GM23338 (cell line): ENCODE measurements at regions not wholly inside any gene's neighbourhood (a gene's known extent, or its start where the extent isn't known, plus 50 kb on each side); places are given as distances from the start of the nearest gene placed in this dataset.
"Not testable (repeated sequence)": the region's sequence is repeated elsewhere in the genome, so short reads cannot be mapped to it uniquely, and the experiment has no call there.

Experiments used
- ATAC-seq: fragments of 200-7000 bp; cut with Tn5 transposase; 3 replicates; pipeline ENCODE4 v1.9.1; 2020
- DNase-seq: peaks from one replicate; pipeline ENCODE4 v3.0.0-alpha.2; 2015; ENCODE audit warnings: low spot score
- H2AFZ ChIP-seq: fragments of 200-600 bp; sonication (generic); 2 replicates; pipeline ENCODE4 v1.8.0; 2016; ENCODE audit warnings: antibody characterized with exemption, mild to moderate bottlenecking, moderate library complexity
- H3F3A ChIP-seq: fragments of 200-600 bp; sonication (generic); replicated peaks from 2 replicates; pipeline ENCODE4 v1.8.0; 2017; ENCODE audit warnings: antibody characterized with exemption, mixed run types, low read depth
- H3K27ac ChIP-seq: fragments of 200-600 bp; sonication (generic); 2 replicates; pipeline ENCODE4 v1.6.1; 2016; ENCODE audit warnings: low read depth
- H3K27me3 ChIP-seq: fragments of 200-600 bp; sonication (generic); 2 replicates; pipeline ENCODE4 v1.8.0; 2016; ENCODE audit warnings: mild to moderate bottlenecking, mixed run types, moderate library complexity; ENCODE audit not compliant: insufficient read depth
- H3K36me3 ChIP-seq: fragments of 200-600 bp; sonication (generic); 2 replicates; pipeline ENCODE4 v1.8.0; 2016; ENCODE audit warnings: mild to moderate bottlenecking; ENCODE audit not compliant: insufficient read depth
- H3K4me1 ChIP-seq: fragments of 200-600 bp; sonication (generic); 2 replicates; pipeline ENCODE4 v1.8.0; 2016; ENCODE audit warnings: mild to moderate bottlenecking, moderate library complexity; ENCODE audit not compliant: insufficient read depth
- H3K4me2 ChIP-seq: fragments of 200-600 bp; sonication (generic); 2 replicates; pipeline ENCODE4 v1.7.1; 2017; ENCODE audit warnings: mixed run types
- H3K4me3 ChIP-seq: fragments of 200-600 bp; sonication (generic); 2 replicates; pipeline ENCODE4 v1.6.1; 2016; ENCODE audit warnings: mixed run types
- H3K79me2 ChIP-seq: fragments of 200-600 bp; sonication (generic); replicated peaks from 2 replicates; pipeline ENCODE4 v1.8.0; 2017; ENCODE audit warnings: mild to moderate bottlenecking; ENCODE audit not compliant: insufficient read depth
- H3K9me2 ChIP-seq: fragments of 200-600 bp; sonication (generic); 2 replicates; pipeline ENCODE4 v1.8.0; 2017; ENCODE audit not compliant: insufficient read depth
- H4K20me1 ChIP-seq: fragments of 200-600 bp; sonication (generic); replicated peaks from 2 replicates; pipeline ENCODE4 v1.8.0; 2017; ENCODE audit warnings: mild to moderate bottlenecking; ENCODE audit not compliant: insufficient read depth
- H3K27ac Mint-ChIP-seq: 2 replicates; pipeline ENCODE4 v1.8.0; 2020; ENCODE audit warnings: inconsistent platforms, mild to moderate bottlenecking, moderate library complexity, mixed read lengths
- H3K27me3 Mint-ChIP-seq: 3 replicates; pipeline ENCODE4 v1.8.0; 2022; ENCODE audit warnings: low read depth, mild to moderate bottlenecking, moderate library complexity, mixed read lengths, inconsistent platforms; ENCODE audit not compliant: insufficient read depth, poor library complexity
- H3K36me3 Mint-ChIP-seq: 3 replicates; pipeline ENCODE4 v1.8.0; 2021; ENCODE audit warnings: low read depth, mild to moderate bottlenecking, inconsistent platforms, moderate library complexity, mixed read lengths
- H3K4me1 Mint-ChIP-seq: 3 replicates; pipeline ENCODE4 v1.8.0; 2020; ENCODE audit warnings: mild to moderate bottlenecking, inconsistent platforms, mixed read lengths
- H3K4me3 Mint-ChIP-seq: 3 replicates; pipeline ENCODE4 v1.8.0; 2021; ENCODE audit warnings: moderate library complexity, mild to moderate bottlenecking, inconsistent platforms, mixed read lengths
- H3K9me3 Mint-ChIP-seq: 3 replicates; pipeline ENCODE4 v1.8.0; 2020; ENCODE audit warnings: moderate library complexity, mild to moderate bottlenecking, inconsistent platforms, mixed read lengths
- CREB1 ChIP-seq: fragments of 250-450 bp; sonication (Bioruptor Pico); IDR thresholded peaks from 2 replicates; pipeline ENCODE4 v1.5.0; 2020; ENCODE audit warnings: low read depth, mild to moderate bottlenecking, moderate library complexity
- CTCF ChIP-seq, 2 experiments: fragments of 200-600 bp in 1 of 2; sonication (generic) in 1 of 2; conservative IDR thresholded peaks; 2 replicates each; pipeline versions ENCODE4 v1.5.1 to v1.6.1; 2016 to 2017; ENCODE audit warnings: antibody characterized with exemption in 2 of 2, low read depth in 2 of 2, mild to moderate bottlenecking in 2 of 2, moderate library complexity in 1 of 2
- JUNB ChIP-seq: IDR thresholded peaks from one replicate; pipeline ENCODE4 v1.6.1; 2016; ENCODE audit warnings: antibody characterized with exemption; ENCODE audit not compliant: unreplicated experiment
- ZNF114 ChIP-seq: fragments of 250-450 bp; sonication (Bioruptor Pico); IDR thresholded peaks from 2 replicates; pipeline ENCODE4 v1.5.0; 2020; ENCODE audit warnings: mild to moderate bottlenecking, moderate library complexity
- TF ChIP-seq, protein P1 (sequence below): fragments of 250-450 bp; sonication (Bioruptor Pico); IDR thresholded peaks from 2 replicates; pipeline ENCODE4 v1.5.0; 2020; ENCODE audit warnings: mild to moderate bottlenecking, moderate library complexity

GRCh38 chr2:34498561-34498960 lies 899.5 kb upstream of the FAM98A start (continued):
- TF ChIP-seq, protein P1, sequence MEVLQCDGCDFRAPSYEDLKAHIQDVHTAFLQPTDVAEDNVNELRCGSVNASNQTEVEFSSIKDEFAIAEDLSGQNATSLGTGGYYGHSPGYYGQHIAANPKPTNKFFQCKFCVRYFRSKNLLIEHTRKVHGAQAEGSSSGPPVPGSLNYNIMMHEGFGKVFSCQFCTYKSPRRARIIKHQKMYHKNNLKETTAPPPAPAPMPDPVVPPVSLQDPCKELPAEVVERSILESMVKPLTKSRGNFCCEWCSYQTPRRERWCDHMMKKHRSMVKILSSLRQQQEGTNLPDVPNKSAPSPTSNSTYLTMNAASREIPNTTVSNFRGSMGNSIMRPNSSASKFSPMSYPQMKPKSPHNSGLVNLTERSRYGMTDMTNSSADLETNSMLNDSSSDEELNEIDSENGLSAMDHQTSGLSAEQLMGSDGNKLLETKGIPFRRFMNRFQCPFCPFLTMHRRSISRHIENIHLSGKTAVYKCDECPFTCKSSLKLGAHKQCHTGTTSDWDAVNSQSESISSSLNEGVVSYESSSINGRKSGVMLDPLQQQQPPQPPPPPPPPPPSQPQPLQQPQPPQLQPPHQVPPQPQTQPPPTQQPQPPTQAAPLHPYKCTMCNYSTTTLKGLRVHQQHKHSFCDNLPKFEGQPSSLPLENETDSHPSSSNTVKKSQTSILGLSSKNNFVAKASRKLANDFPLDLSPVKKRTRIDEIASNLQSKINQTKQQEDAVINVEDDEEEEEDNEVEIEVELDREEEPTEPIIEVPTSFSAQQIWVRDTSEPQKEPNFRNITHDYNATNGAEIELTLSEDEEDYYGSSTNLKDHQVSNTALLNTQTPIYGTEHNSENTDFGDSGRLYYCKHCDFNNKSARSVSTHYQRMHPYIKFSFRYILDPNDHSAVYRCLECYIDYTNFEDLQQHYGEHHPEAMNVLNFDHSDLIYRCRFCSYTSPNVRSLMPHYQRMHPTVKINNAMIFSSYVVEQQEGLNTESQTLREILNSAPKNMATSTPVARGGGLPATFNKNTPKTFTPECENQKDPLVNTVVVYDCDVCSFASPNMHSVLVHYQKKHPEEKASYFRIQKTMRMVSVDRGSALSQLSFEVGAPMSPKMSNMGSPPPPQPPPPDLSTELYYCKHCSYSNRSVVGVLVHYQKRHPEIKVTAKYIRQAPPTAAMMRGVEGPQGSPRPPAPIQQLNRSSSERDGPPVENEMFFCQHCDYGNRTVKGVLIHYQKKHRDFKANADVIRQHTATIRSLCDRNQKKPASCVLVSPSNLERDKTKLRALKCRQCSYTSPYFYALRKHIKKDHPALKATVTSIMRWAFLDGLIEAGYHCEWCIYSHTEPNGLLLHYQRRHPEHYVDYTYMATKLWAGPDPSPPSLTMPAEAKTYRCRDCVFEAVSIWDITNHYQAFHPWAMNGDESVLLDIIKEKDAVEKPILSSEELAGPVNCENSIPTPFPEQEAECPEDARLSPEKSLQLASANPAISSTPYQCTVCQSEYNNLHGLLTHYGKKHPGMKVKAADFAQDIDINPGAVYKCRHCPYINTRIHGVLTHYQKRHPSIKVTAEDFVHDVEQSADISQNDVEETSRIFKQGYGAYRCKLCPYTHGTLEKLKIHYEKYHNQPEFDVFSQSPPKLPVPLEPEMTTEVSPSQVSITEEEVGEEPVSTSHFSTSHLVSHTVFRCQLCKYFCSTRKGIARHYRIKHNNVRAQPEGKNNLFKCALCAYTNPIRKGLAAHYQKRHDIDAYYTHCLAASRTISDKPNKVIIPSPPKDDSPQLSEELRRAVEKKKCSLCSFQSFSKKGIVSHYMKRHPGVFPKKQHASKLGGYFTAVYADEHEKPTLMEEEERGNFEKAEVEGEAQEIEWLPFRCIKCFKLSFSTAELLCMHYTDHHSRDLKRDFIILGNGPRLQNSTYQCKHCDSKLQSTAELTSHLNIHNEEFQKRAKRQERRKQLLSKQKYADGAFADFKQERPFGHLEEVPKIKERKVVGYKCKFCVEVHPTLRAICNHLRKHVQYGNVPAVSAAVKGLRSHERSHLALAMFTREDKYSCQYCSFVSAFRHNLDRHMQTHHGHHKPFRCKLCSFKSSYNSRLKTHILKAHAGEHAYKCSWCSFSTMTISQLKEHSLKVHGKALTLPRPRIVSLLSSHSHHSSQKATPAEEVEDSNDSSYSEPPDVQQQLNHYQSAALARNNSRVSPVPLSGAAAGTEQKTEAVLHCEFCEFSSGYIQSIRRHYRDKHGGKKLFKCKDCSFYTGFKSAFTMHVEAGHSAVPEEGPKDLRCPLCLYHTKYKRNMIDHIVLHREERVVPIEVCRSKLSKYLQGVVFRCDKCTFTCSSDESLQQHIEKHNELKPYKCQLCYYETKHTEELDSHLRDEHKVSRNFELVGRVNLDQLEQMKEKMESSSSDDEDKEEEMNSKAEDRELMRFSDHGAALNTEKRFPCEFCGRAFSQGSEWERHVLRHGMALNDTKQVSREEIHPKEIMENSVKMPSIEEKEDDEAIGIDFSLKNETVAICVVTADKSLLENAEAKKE (CRISPR knock-in tag), result no peak
- TF ChIP-seq CREB1 (no peak), ZNF114 (CRISPR knock-in tag) (no peak), CTCF (conservative IDR thresholded peaks at IDR 0.05; ENCODE audit: low read depth in 2 of 2) (no peak), JUNB (no peak)

- not testable (repeated sequence) for H3K27me3 ChIP-seq, H3K27ac Mint-ChIP-seq, H3K36me3 Mint-ChIP-seq, H3K27ac ChIP-seq, ATAC-seq, H3K79me2 ChIP-seq, DNase-seq, H3K4me3 ChIP-seq, H2AFZ ChIP-seq, H3F3A ChIP-seq, H3K9me3 Mint-ChIP-seq, H4K20me1 ChIP-seq, H3K4me3 Mint-ChIP-seq, H3K4me2 ChIP-seq, H3K4me1 Mint-ChIP-seq, H3K4me1 ChIP-seq, H3K27me3 Mint-ChIP-seq, H3K36me3 ChIP-seq
- H3K9me2 ChIP-seq, result peaks cover 13% of the 10 kb centered on the region; the same call in 1 of the 2 replicates
Observed at GRCh38 chr2:34494192-34494591, 895.1 kb upstream of the FAM98A start.
